Fibroblast of pulmonary artery (primary cell): ENCODE measurements at regions not wholly inside any gene's neighbourhood (a gene's known extent, or its start where the extent isn't known, plus 50 kb on each side); places are given as distances from the start of the nearest gene placed in this dataset.

Source experiments
- DNase-seq: peaks from one replicate; pipeline ENCODE4 v3.0.0-alpha.2; 2010; ENCODE audit warnings: low read depth
- H3K4me3 ChIP-seq: replicated peaks from 2 replicates; pipeline ENCODE4 v1.5.1; 2011; ENCODE audit warnings: low read depth, mild to moderate bottlenecking, control low read depth, low read length, moderate library complexity
- CTCF ChIP-seq: IDR thresholded peaks from 2 replicates; pipeline ENCODE4 v1.5.1; 2011; ENCODE audit warnings: mild to moderate bottlenecking, control low read depth, low read length, inconsistent platforms; ENCODE audit errors: missing control alignments

GRCh38 chr2:156647377-156648010 is 211.3 kb downstream of the GPD2 start:
- TF ChIP-seq CTCF, result no peak
- H3K4me3 ChIP-seq, result no peak overlapping the region
- no peak for DNase-seq

- TF ChIP-seq CTCF, result no peak
- H3K4me3 ChIP-seq, result no peak overlapping the region
- DNase-seq, result no peak
These were observed 212.3 kb downstream of the GPD2 start for GRCh38 chr2:156648522-156648921.

- DNase-seq, result no peak
- no peak for TF ChIP-seq CTCF
- H3K4me3 ChIP-seq, result no peak overlapping the region
These were observed 213.4 kb downstream of the GPD2 start for GRCh38 chr2:156649596-156649995.

- TF ChIP-seq CTCF, result no peak
- no peak overlapping the region for H3K4me3 ChIP-seq
- no peak for DNase-seq
These were observed 216.5 kb downstream of the GPD2 start for GRCh38 chr2:156652691-156653090.

- no peak overlapping the region for H3K4me3 ChIP-seq
- DNase-seq, result no peak
- no peak for TF ChIP-seq CTCF
These were observed 217.5 kb downstream of the GPD2 start for GRCh38 chr2:156653675-156654074.

- DNase-seq, result peak; percentile 48
- no peak overlapping the region for H3K4me3 ChIP-seq
- no peak for TF ChIP-seq CTCF
These were observed 221.6 kb downstream of the GPD2 start for GRCh38 chr2:156657809-156658208.

- no peak for DNase-seq
- no peak for TF ChIP-seq CTCF
- no peak overlapping the region for H3K4me3 ChIP-seq
These were observed 223.5 kb downstream of the GPD2 start for GRCh38 chr2:156659694-156660093.
